GM18517 (cell line): ENCODE measurements at regions not wholly inside any gene's neighbourhood (a gene's known extent, or its start where the extent isn't known, plus 50 kb on each side); places are given as distances from the start of the nearest gene placed in this dataset.

Experiments
- ATAC-seq: cut with Tn5 transposase; IDR thresholded peaks from one replicate; pipeline ENCODE4 v1.9.1; 2021; ENCODE audit warnings: mild to moderate bottlenecking, moderate library complexity; ENCODE audit not compliant: unreplicated experiment

DNA sequence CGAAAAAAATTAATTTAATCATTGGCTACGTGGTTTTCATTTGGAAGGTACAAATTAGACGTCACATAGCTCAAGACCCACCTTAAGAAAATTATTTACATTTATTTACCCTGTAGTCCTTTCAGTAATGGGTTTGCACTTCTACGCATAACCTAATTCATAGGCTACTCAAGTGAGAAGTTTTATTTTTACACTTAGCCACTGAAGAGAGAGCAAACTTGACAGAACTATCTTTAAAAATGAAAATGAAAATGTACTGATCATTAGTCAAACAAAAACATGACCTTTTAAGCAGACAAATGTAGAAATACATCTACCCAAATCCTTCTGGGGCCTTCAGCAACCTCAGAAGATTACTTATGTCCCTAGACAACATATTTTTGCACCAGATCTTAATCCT is 269.4 kb upstream of the TTC14 start:
- peak; percentile 76 for ATAC-seq

DNA sequence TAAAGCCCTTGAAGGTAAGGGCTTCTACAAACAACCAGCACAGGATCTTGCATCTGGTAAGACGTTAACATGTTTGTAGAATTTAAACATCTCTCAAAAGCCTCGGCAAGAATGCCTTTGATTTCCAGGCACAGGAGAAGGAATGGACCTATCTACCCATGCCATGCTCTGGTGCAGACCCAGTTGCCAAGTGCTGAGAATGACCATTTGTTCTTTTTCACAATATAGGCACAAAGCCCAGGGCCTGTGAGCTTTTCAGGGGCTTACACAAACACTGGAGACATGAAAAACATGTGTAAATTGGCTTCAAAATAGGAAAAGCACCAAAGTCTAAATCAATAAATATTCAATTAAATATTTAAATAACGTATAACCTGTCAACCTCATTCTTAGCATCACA is 266.9 kb upstream of the TTC14 start:
- no peak for ATAC-seq

DNA sequence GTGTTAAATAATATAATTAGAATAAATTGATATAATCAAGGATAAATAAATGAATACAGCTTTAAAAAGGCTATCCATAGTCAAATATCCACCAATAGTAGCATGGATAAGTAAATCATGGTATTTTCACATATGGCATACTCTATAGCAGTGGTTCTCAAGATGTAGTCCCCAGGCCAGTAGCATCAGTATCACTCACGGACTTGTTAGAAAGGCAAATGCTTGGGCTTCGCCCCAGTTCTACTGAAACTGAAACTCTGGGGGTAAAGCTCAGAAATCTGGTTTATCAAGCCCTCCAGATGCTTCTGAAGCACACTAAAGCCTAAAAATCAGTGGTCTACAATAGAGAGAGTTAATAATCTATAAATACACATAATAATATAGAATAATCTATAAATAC is 261.6 kb upstream of the TTC14 start:
- ATAC-seq: no peak

DNA sequence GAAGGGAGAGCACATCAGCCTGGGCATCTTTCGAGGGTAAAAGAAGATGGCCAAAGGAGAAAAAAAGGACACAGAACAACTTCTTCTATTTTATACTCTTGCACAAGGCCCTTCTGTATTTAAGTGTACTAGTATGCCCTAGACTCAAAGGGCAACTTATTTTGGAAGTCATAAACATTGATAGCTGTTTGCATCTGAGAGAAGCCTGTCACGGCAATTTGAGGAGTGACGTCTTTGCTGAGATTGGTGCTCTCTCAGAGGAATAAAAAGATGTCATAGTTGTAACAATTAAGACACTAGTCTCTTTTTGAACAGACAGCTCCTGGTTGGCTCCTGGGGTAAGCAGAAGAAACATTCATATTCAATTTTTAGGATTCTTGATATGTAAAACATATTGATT is 260.4 kb upstream of the TTC14 start:
- ATAC-seq: no peak

DNA sequence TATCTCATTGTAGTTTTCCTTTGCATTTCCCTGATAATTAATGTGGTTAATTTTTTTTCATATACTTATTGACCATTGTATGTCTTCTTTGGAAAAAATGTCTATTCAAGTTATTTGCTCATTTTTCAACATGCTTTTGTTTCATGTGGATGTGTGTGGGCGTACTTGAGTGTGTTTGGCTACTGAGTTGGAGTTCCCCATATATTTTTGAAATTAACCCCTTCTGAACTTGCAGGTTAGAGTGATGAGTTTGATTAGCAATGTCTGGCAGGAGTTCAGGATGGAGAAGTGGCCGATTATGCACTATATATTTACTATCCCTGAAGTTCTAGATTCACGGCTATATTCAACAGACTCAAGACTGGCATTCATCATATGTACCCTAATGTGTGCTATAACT is 250.4 kb upstream of the TTC14 start:
- ATAC-seq: no peak

DNA sequence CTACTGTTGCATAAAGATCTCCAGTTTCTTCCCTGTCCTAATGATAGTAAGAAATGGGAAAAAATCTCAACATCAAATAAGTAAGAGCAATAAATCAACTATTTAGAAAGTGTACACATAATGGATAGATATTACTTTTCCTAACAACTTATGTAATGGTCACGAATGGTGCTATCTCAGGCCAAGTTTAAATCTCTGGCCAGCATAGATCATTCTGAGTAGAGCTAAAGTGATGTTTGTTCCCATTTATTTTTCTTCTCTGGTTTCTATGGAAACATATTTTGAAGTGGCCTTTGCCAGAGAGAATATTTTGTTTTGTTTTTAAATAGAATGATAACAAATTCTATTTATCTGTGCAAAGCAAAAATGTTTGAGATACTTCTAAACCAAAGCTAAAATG is 249.7 kb upstream of the TTC14 start:
- no peak for ATAC-seq

DNA sequence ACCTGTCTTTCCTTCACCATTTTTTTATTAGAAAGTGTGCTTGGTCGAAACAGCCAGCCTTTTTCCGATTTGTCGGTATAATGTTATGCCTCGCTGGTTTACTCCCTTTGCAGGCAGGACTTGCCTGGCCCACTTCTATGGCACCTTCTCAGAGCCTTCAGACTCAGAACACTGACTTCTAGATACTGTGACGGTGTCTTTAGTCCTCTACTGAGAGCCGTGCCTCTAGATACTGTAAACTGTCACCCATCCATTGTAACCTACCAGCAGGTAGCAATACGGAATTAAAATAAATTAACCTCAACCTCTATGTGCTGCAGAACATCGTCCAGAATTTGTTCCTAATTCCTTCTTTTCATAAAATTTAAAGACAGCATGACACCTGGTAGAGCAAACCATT is 247.7 kb upstream of the TTC14 start:
- no peak for ATAC-seq

DNA sequence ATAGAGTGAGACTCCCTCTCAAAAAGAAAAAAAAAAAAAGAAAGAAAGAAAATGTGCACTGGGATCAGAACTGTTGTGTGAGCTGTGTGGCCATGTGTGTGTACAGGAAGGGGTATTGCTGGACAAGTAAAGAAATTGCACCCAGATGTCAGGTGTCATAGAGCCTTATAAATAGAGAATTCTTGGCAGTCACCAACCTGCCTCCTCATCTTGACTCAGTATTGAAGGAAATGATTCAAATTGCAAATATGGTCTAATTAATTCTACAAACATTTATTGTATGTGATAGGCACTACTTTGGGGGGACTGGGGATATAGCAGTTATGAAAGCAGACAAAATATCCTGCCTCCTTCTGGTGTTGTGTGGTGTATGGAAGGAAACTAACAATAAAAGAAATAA is 243.8 kb upstream of the TTC14 start:
- no peak for ATAC-seq

DNA sequence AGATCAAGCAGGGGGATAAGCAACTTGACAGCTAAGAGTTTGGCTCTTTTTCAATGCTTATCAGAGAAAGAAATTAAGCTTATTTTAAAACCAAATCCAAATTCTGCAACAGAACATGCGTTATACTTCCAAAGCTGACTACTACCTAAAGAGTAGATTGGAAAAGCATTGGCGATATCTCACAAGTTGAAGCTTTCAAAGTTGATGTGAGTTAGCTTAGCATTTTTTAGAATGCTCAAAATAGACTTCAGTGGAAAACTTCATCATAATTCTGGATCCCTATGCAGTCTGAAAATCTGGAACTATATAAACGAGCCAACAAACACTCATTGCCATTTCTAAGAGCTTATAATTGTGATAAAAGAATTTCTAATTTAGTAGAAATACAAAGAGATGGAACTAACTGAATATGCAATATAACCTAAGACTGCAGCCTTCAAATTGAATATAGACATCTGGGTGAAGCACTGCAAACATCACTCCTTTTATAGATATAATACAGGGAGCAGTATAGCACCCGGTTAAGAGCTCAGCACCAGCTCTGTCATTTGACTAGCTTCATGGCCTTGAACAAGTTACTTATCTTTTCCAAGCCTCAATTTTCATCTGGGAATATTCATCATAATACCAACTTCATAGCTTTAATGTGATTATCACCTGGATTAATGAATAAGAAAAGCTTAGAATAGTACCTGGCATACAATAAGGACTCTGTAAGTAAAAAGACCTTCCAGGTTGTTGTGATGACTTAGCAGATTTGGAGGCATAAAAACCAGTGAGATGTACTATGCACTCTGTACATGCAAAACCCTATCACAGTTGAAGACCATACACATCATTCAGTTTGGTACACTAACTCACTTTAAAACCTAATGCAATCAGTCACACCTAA is 242.7 kb upstream of the TTC14 start:
- no peak for ATAC-seq

DNA sequence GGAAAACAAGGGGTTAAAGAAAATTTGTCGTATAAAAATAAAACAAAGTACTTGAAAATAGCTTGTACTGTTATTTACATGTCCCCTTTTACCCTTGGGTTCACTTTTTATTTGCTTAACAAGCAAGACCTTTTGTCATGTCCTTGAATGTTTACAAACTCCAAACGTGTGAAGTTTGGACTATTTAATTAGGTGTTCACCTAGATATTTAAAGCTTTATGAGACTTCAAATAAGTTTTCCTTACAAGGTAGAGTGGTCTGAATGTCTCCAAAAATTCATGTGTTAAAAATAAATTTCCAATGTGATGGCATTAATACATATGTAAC is 242.0 kb upstream of the TTC14 start:
- no peak for ATAC-seq

DNA sequence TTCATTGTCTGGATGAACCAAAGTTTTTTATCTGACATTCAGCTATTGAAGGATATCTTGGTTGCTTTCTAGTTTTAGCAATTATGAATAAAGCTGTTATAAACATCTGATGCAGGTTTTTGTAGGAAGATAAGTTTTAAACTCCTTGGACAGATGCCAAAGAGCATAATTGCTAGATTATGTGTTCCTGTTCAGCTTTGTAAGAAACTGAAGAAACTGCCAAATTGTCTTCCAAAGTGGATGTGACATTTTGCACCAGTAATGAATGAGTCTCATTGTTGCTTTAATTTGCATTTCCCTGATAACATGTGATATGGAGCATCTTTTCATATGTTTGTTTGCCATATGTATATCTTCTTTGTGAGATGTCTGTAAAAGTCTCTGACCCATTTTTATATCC is 239.9 kb upstream of the TTC14 start:
- ATAC-seq: no peak

DNA sequence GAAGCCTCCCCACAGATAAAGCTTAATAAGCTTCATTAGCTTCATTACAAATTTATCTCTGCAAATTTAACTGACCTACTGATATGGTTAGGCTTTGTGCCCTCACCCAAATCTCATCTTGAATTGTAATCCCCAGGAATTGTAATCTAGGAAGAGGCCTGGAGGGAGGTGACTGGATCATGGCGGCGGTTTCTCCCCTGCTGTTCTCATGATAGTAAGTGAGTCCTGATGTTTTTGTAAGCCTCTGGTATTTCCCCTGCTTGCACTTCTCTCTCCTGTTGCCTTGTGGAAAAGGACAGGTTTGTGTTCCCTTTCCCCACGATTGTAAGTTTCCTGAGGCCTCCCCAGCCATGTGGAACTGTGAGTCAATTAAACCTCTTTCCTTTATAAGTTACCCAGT is 226.1 kb upstream of the TTC14 start:
- ATAC-seq: no peak

DNA sequence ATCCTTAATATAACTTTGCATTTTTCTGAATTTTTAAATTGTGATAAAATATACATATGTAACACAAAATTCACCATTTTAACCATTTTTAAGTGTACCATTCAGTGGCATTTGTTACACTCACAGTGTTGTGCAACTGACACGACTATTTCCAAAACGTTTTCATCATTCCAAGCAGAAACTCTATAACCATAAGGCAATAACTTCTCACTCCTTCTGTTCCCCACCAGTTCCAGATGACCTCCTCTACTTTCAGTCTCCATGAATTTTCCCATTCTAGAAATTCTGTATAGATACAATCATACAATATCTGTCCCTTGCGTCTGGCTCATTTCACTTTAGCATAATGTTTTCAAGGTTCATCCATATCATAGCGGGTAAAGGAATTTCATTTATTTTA is 223.5 kb upstream of the TTC14 start:
- ATAC-seq: no peak

DNA sequence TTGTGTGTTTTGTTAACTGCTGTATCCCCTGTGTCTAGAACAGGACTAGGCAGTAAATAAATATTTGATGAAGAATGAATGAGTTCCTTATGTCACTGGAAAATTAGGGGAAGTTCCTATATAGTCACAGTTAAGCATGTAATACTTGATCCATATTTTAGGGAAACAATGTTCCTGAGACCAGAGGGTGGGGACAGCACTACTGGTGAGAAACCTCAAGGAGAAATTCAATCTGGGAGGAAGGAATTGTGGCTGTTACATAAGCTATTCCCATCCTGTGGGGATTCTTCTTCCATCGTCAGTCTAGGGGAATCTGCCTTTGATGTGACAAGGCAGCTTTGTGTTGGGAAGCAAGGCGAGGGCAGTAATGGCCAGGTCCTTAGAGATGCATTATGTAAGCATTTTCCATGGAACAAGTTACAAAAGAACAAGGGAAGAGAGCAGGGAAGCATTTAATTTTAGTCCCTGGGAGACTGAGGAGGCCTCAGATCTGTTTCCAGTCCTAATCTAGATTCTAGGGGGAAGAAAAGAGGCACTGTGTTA is 219.3 kb upstream of the TTC14 start:
- no peak for ATAC-seq

DNA sequence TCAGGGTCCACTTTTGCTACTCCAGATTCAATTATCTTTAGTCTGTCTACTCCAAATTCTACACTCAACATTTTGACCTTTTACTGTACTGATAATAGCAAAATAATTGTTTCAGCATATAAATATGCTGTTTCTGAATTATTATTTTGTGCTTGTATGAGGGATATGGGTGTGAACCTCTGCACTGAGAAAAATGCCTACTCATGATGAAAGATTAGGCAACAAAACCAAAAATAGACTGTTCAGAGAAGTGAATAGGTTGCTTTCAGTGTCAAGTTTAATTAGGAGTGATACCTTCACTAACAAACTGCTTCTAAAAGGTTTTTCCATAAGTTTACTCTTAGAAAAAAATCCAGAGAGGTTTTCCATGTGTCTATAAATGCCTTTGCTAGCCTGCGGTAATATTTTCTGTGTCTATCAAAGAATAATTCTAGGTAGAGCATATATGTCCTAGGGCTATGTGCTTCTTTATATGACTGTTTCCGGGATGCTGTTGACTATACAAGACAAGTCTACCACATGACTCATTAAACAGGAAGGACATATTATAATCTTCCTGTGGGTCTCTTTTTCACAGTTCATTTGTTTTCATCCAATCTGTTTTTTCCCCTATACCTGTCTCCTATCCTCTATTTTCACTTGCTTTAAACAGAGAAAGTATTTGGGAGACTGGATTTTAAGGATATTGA is 218.5 kb upstream of the TTC14 start:
- ATAC-seq: no peak

DNA sequence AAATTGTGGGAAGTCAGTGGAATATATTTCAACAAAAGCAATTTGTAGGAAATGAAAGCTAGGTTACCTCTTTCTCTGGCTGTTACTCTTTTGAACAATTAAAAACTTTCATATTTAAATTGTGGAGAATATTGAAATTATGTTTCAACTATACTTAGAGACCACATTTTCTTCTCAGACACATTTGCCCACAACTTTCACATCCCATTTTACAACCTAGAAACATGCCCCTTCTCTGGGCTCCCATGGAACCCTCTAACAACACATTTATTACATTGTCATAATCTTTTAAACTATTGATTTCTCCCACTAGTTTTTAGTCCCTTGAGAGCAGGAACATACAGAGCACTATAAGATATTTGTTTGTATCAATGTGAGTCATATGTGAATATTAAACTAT is 211.7 kb upstream of the TTC14 start:
- ATAC-seq: no peak

DNA sequence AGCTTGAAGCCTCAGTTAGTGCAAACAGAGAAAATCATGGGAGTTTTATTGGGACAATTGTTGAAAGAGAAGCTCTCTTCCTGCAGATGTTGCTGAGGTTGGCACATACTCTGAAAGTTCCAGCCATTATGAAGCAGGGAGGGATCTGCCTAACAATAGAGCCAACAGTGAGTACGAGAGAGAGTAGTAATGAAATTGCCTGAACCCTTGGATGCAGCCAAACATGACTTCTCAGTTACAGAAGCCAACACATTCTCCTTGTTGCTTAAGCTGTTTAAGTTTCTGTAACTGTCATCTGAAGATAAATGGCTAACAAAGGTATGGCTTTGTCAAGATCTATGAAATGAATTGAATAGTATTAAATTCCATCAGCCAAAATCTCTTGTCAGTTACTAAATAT is 211.0 kb upstream of the TTC14 start:
- no peak for ATAC-seq

DNA sequence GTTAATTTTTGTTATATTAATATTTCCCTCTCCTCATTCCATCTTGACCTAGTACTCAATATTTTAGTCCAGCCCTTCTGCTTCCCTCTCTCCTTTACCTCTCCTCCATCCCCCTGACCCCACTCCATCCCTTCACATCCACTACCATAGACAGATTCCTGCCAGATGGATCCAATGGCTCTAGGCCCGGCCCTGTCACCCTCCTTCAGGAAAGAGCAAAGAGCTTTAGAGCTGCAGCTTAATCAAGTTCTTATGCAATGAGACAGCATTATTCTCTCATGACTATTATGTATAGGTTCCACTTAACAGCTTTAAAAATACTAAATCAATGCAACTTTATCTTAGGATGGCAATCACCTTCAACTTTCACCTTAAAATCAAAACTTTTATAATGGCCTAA is 200.7 kb upstream of the TTC14 start:
- ATAC-seq: no peak

DNA sequence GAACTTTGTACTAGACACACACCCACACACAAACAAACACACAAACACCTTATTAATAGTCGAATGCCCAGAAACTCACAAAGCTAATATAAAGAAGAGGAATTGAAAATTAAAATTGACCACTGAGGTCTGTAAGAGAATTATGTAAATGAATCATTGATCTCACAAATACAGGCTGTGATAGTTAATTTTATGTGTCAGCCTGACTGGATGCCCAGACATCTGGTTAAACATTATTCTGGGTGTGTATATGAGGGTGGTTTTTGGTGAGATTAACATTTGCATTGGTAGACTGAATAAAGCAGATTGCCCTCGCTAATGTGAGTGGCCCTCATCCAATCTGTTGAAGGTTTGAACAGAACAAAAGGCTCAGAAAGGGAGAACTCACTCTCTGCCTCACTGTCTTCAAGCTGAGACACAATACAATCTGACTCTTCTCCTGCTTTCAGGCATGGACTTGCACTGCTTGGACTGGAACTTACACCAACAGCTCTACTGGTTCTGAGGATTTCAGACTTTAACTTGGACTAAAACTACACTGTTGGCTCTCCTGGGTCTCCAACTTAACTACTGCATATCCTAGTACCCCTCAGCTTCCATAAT is 199.4 kb upstream of the TTC14 start:
- ATAC-seq: no peak

DNA sequence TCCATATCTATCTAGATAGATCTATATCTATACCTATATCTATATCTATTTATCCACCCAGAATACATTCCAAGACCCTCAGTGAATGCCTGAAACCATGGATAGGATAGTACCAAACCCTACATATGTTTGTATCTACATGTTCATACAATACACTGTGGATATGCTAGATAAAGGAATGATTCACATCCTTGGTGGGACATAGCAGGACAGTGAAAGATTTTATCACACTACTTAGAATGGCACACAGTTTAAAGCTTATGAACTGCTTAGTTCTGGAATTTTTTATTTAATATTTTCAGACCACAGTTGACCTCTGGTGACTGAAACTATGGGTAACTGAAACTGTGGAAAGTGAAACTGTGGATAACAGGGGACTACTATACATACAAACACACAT is 198.8 kb upstream of the TTC14 start:
- ATAC-seq: no peak

DNA sequence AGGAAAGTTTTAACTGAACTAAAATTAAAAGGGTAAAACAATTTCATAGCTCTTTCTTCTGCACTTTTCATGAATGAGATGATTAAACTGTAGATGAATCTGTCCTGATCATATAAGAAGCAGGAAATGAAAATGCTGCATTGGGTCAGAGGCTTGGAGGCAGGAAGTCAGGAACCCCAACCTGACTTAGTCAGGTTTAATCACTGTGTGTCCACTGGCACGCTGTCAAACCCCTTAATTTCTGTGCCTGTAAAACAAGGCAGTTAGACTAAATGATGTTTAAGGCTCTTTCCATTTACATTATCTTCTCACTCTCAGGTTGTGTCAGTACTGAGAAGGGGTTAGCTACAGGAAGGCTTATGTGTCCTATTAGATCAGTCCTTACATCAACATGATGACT is 193.3 kb upstream of the TTC14 start:
- ATAC-seq: no peak

DNA sequence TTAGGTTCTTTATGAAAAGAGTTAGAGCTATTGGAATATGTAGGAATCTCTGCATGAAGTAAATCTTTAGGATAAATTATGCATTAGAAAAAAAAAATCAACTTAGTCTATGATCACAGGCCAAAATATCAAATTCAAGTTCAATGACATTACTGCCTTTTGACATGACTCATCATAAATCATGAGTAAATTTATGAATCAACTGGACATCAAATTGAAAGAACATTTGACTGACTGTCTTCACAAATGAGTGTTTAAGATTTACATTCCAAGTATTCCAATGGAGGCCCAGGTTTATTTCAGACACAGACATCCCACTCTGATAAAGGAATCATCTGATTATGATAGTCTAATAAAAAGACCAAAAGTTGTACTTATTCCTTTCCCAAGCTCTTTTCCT is 192.8 kb upstream of the TTC14 start:
- ATAC-seq: no peak
